Left lung (tissue), 4 donors: ENCODE measurements at regions not wholly inside any gene's neighbourhood (a gene's known extent, or its start where the extent isn't known, plus 50 kb on each side); places are given as distances from the start of the nearest gene placed in this dataset.
A peak's percentile ranks its signal among the peaks of the same experiment; 100 is the strongest.

ENCODE experiments used
- ATAC-seq: fragments of 200-7000 bp; cut with Tn5 transposase; one replicate; pipeline ENCODE4 v1.9.1; 2020; ENCODE audit warnings: moderate library complexity
- DNase-seq, 4 donors: peaks; one replicate each; pipeline ENCODE4 v3.0.0-alpha.2; 2013 to 2020
- H3K27ac ChIP-seq, 2 donors: fragments of 200-600 bp; sonication (generic) in 1 of 2; one replicate each; pipeline versions ENCODE4 v1.5.0 to v1.8.0; 2020 to 2021
- H3K27me3 ChIP-seq, 2 donors: fragments of 200-600 bp; sonication (generic) in 1 of 2; one replicate each; pipeline versions ENCODE4 v1.5.0 to v1.8.0; 2020 to 2021
- H3K36me3 ChIP-seq, 2 donors: fragments of 200-600 bp; sonication (generic) in 1 of 2; one replicate each; pipeline versions ENCODE4 v1.5.0 to v1.8.0; 2020 to 2021
- H3K4me1 ChIP-seq, 2 donors: fragments of 200-600 bp; one replicate each; pipeline ENCODE4 v1.8.0; 2021
- H3K4me3 ChIP-seq, 2 donors: fragments of 200-600 bp; sonication (generic) in 1 of 2; one replicate each; pipeline versions ENCODE4 v1.5.0 to v1.8.0; 2020 to 2021; ENCODE audit warnings: mild to moderate bottlenecking in 1 of 2
- H3K9me3 ChIP-seq, 2 donors: fragments of 200-600 bp; sonication (generic) in 1 of 2; one replicate each; pipeline versions ENCODE4 v1.5.0 to v1.8.0; 2020 to 2021
- CTCF ChIP-seq, 2 donors: fragments of 200-600 bp; sonication (generic) in 1 of 2; IDR thresholded peaks; one replicate each; pipeline versions ENCODE4 v1.5.0 to v1.8.0; 2021; ENCODE audit warnings: antibody characterized with exemption in 2 of 2
- intact Hi-C, 2 donors: fragments of 100-400 bp; cut with DNase I; formaldehyde crosslinking; loops; one replicate each; pipeline versions ENCODE4 v1.11.2 to v1.14.2; 2022
- donor health status: DM: no; HTN: yes; CAD: no.
- donor health status: DM: no; HTN: no; CAD: no.

DNA sequence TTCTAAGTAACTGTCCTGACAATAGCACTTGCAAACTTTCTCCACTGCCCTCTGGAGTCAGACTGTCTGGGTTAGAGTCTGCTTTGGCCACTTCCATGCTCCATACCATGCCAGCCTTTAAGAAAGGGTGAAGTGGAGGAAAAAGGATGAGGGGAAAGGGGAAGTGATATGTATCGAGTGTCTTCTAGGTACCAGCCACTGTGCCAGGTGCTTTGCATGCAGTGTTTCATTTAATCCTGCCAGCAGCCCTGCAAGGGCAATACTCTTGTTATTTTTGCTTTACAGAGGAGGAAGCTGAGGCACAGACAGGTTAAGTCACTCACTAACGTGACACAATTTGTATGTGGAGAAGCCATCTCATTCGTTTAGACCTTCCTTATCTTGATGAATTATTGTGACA is 55.6 kb downstream of the RTL9 start:
- peak overlapping the region in 1 of 2 donors; percentile 8 for H3K27ac ChIP-seq
- H3K27me3 ChIP-seq: peaks cover 0 to 8% of the 10 kb centered on the region in 2 donors
- no peaks in the 10 kb centered on the region for H3K9me3 ChIP-seq
- TF ChIP-seq CTCF (IDR thresholded peaks at IDR 0.05): no peak
- H3K36me3 ChIP-seq: no peaks in the 10 kb centered on the region
- no peaks in the 10 kb centered on the region for H3K4me1 ChIP-seq
- ATAC-seq (no peak), DNase-seq (no peak)
- intact Hi-C loops: loop anchor here (5.0 to 10.0 kb wide), 2 partner anchors 252 to 259 kb away; no protein-coding TSS in a partner anchor
- no peak overlapping the region for H3K4me3 ChIP-seq

GRCh38 chrX:110414679-110415439 is 56.2 kb downstream of the RTL9 start:
- H3K36me3 ChIP-seq: no peaks in the 10 kb centered on the region
- intact Hi-C loops: loop anchor here (5.0 to 10.0 kb wide), 2 partner anchors 253 to 260 kb away; no protein-coding TSS in a partner anchor
- H3K9me3 ChIP-seq: no peaks in the 10 kb centered on the region
- DNase-seq: no peak
- no peak for TF ChIP-seq CTCF (IDR thresholded peaks at IDR 0.05)
- H3K27ac ChIP-seq: peak overlapping the region in 1 of 2 donors; percentile 8
- H3K4me1 ChIP-seq: no peaks in the 10 kb centered on the region
- H3K4me3 ChIP-seq: no peak overlapping the region
- H3K27me3 ChIP-seq: peaks cover 0 to 8% of the 10 kb centered on the region in 2 donors
- no peak for ATAC-seq

DNA sequence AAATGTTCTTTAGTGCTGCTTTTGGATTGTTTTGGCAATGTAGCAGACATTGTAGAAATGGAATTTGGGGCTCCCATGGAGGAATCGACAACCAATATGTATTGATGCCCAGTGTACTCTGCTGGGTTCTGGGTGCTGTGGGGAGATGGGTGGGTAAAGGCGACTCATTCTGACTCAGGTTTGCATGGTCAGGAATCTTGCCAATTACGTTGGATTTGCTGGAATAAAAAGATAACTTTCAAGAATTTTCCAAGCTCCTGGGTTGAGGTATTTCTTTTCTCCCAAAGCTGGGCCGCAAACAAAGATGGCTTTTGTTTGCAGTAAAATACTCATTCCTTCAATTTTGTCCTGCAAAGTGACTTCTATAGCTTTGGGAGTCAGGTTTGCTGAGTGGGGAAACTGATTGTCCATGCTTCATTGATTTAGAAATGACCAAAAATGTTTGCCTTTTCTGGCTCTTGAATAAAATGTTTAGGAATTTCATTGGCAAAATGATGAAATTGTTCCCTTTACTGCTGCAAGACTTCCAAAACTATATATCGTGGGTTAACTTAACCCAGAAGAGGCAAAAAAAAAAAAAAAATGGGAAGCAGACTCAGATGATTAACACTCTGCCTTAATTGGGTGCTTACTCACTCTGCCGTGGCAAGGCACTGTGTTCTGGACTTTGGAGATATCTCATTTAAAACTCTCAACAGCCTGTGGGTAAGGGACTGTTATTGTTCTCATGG is 57.0 kb downstream of the RTL9 start:
- no peak for TF ChIP-seq CTCF (IDR thresholded peaks at IDR 0.05)
- Histone ChIP-seq H3K4me1 (no peaks in the 10 kb centered on the region), H3K36me3 (no peaks in the 10 kb centered on the region), H3K4me3 (no peak overlapping the region), H3K9me3 (no peaks in the 10 kb centered on the region), H3K27me3 (peaks cover 0 to 6% of the 10 kb centered on the region in 2 donors), H3K27ac (no peak overlapping the region)
- intact Hi-C loops: loop anchor here in 1 of 2 donors (10.0 kb wide), 1 partner anchor 261 kb away; no protein-coding TSS in a partner anchor
- DNase-seq (no peak), ATAC-seq (no peak)

DNA sequence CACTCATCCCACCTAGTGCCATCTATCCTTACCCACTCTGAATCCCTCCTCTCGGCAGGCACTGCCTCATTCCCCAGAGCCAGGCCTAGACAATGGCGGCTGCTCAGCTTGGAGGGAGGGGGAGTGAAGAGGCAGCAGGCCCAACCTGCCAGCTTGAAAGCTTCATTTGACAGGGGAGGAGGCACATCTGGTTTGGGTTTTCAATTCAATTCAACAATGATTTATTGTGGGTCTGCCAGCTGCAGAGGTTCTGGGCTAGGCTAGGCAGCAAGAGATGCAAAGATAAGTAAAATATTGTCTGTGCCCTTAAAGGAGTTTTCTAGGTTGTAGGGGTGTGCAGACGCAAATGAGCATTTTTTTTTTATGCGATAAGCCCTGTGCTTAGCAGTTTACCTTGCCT is 58.5 kb downstream of the RTL9 start:
- Histone ChIP-seq H3K36me3 (no peaks in the 10 kb centered on the region), H3K4me3 (no peak overlapping the region), H3K9me3 (no peaks in the 10 kb centered on the region), H3K4me1 (no peaks in the 10 kb centered on the region), H3K27ac (no peak overlapping the region), H3K27me3 (peaks cover 0 to 2% of the 10 kb centered on the region in 2 donors)
- ATAC-seq (no peak), DNase-seq (no peak)
- intact Hi-C loops: loop anchor here in 1 of 2 donors (10.0 kb wide), 1 partner anchor 262 kb away; no protein-coding TSS in a partner anchor
- no peak for TF ChIP-seq CTCF (IDR thresholded peaks at IDR 0.05)
